ENCODE measurements at regions not wholly inside any gene's neighbourhood (a gene's known extent, or its start where the extent isn't known, plus 50 kb on each side); places are given as distances from the start of the nearest gene placed in this dataset.

- no peaks in the 10 kb centered on the region for H3K36me3 ChIP-seq
- no peak overlapping the region for H3K4me3 ChIP-seq
- no peaks in the 10 kb centered on the region for H3K9me3 ChIP-seq
- no peak for TF ChIP-seq CTCF (IDR thresholded peaks at IDR 0.05)
- TF ChIP-seq POLR2A (IDR thresholded peaks at IDR 0.05) = no peak
- TF ChIP-seq POLR2AphosphoS5 (IDR thresholded peaks at IDR 0.05) = no peak
- no peak for TF ChIP-seq EP300 (IDR thresholded peaks at IDR 0.05)
- H3K27me3 ChIP-seq = peaks cover 3% of the 10 kb centered on the region
- 26% methylated on average over 4 of the region's 4 CpGs for WGBS
- peaks cover 20% of the 10 kb centered on the region for H3K4me1 ChIP-seq
- no peak overlapping the region for H3K27ac ChIP-seq
- no peak for DNase-seq (ENCODE audit: low spot score in 2 of 2)
Observed at GRCh38 chr2:12177455-12178288, 431.2 kb downstream of the LPIN1 start.

GRCh38 chr2:12178289-12179080 lies 432.1 kb downstream of the LPIN1 start:
- no peaks in the 10 kb centered on the region for H3K36me3 ChIP-seq
- H3K9me3 ChIP-seq = no peaks in the 10 kb centered on the region
- no peak overlapping the region for H3K27ac ChIP-seq
- no peak for DNase-seq (ENCODE audit: low spot score in 2 of 2)
- H3K27me3 ChIP-seq = peaks cover 3% of the 10 kb centered on the region
- WGBS = 83% methylated on average over 6 of the region's 6 CpGs
- H3K4me3 ChIP-seq = no peak overlapping the region
- peaks cover 20% of the 10 kb centered on the region for H3K4me1 ChIP-seq
- TF ChIP-seq EP300 (IDR thresholded peaks at IDR 0.05) (no peak), POLR2A (IDR thresholded peaks at IDR 0.05) (no peak), CTCF (IDR thresholded peaks at IDR 0.05) (no peak), POLR2AphosphoS5 (IDR thresholded peaks at IDR 0.05) (no peak)

GRCh38 chr2:12180031-12180430 lies 433.6 kb downstream of the LPIN1 start:
- Histone ChIP-seq H3K4me3 (no peak overlapping the region), H3K27ac (no peak overlapping the region), H3K4me1 (peaks cover 20% of the 10 kb centered on the region), H3K27me3 (peaks cover 3% of the 10 kb centered on the region), H3K36me3 (no peaks in the 10 kb centered on the region), H3K9me3 (no peaks in the 10 kb centered on the region)
- TF ChIP-seq POLR2A (IDR thresholded peaks at IDR 0.05) (no peak), CTCF (IDR thresholded peaks at IDR 0.05) (no peak), POLR2AphosphoS5 (IDR thresholded peaks at IDR 0.05) (no peak), EP300 (IDR thresholded peaks at IDR 0.05) (no peak)
- 78% methylated on average over 2 of the region's 2 CpGs for WGBS
- DNase-seq (ENCODE audit: low spot score in 2 of 2) = no peak

GRCh38 chr2:12183032-12183645 lies 436.7 kb downstream of the LPIN1 start:
- no peaks in the 10 kb centered on the region for H3K9me3 ChIP-seq
- peaks cover under 1% of the 10 kb centered on the region for H3K4me1 ChIP-seq
- DNase-seq (ENCODE audit: low spot score in 2 of 2) = no peak
- H3K27ac ChIP-seq = no peak overlapping the region
- peaks cover 3% of the 10 kb centered on the region for H3K27me3 ChIP-seq
- 90% methylated on average over 3 of the region's 3 CpGs for WGBS
- H3K36me3 ChIP-seq = no peaks in the 10 kb centered on the region
- H3K4me3 ChIP-seq = no peak overlapping the region
- TF ChIP-seq POLR2A (IDR thresholded peaks at IDR 0.05) = no peak
- no peak for TF ChIP-seq EP300 (IDR thresholded peaks at IDR 0.05)

GRCh38 chr2:12192762-12193161 lies 446.3 kb downstream of the LPIN1 start:
- 77% methylated on average over 5 of the region's 5 CpGs for WGBS
- no peaks in the 10 kb centered on the region for H3K27me3 ChIP-seq

More at GRCh38 chr2:12192762-12193161, 446.3 kb downstream of the LPIN1 start:
- no peak for DNase-seq (ENCODE audit: low spot score in 2 of 2)
- Histone ChIP-seq H3K36me3 (no peaks in the 10 kb centered on the region), H3K27ac (no peak overlapping the region), H3K4me3 (no peak overlapping the region), H3K4me1 (no peaks in the 10 kb centered on the region), H3K9me3 (no peaks in the 10 kb centered on the region)
- TF ChIP-seq EP300 (IDR thresholded peaks at IDR 0.05) = no peak
- TF ChIP-seq POLR2A (IDR thresholded peaks at IDR 0.05) = no peak
- no peak for TF ChIP-seq POLR2AphosphoS5 (IDR thresholded peaks at IDR 0.05)
- no peak for TF ChIP-seq CTCF (IDR thresholded peaks at IDR 0.05)

Measured in suprapubic skin (tissue), 4 donors.